ENCODE measurements at regions not wholly inside any gene's neighbourhood (a gene's known extent, or its start where the extent isn't known, plus 50 kb on each side); places are given as distances from the start of the nearest gene placed in this dataset.

GRCh38 chr3:6512172-6512800, 348.6 kb upstream of the GRM7 start:
- TF ChIP-seq, protein P1, sequence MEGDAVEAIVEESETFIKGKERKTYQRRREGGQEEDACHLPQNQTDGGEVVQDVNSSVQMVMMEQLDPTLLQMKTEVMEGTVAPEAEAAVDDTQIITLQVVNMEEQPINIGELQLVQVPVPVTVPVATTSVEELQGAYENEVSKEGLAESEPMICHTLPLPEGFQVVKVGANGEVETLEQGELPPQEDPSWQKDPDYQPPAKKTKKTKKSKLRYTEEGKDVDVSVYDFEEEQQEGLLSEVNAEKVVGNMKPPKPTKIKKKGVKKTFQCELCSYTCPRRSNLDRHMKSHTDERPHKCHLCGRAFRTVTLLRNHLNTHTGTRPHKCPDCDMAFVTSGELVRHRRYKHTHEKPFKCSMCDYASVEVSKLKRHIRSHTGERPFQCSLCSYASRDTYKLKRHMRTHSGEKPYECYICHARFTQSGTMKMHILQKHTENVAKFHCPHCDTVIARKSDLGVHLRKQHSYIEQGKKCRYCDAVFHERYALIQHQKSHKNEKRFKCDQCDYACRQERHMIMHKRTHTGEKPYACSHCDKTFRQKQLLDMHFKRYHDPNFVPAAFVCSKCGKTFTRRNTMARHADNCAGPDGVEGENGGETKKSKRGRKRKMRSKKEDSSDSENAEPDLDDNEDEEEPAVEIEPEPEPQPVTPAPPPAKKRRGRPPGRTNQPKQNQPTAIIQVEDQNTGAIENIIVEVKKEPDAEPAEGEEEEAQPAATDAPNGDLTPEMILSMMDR (conservative IDR thresholded peaks at IDR 0.05) = no peak
- TF ChIP-seq ZFX (IDR thresholded peaks at IDR 0.05) = no peak
